Right renal cortex interstitium (tissue), 3 donors: ENCODE measurements at regions not wholly inside any gene's neighbourhood (a gene's known extent, or its start where the extent isn't known, plus 50 kb on each side); places are given as distances from the start of the nearest gene placed in this dataset.

ENCODE experiments used
- DNase-seq, 3 donors: peaks; one replicate each; pipeline ENCODE4 v3.0.0-alpha.2; 2013; ENCODE audit warnings: low read depth in 3 of 3, low spot score in 2 of 3

GRCh38 chr10:92789786-92790185 is 58.5 kb upstream of the EXOC6 start:
- DNase-seq, result no peak

GRCh38 chr10:92790440-92790839 is 57.9 kb upstream of the EXOC6 start:
- DNase-seq, result no peak

- no peak for DNase-seq
Measured at GRCh38 chr10:92792661-92793060, 55.7 kb upstream of the EXOC6 start.
